A673 (cell line): ENCODE measurements at regions not wholly inside any gene's neighbourhood (a gene's known extent, or its start where the extent isn't known, plus 50 kb on each side); places are given as distances from the start of the nearest gene placed in this dataset.

Experiments
- BruUV-seq: library from RNA; stranded (reverse); fragments of 400-500 nt; replicated peaks from 2 replicates; lab custom pipeline; 2021; lab: Mats Ljungman, UMichigan
- CTCF ChIA-PET: fragments of 300-600 bp; sonication (Branson Sonifier 250); formaldehyde crosslinking; loops from one replicate; lab custom pipeline; 2022; ENCODE audit warnings: antibody characterized with exemption; lab: Charles Lee
- POLR2A ChIA-PET: fragments of 300-600 bp; sonication (Branson Sonifier 250); formaldehyde crosslinking; loops from one replicate; lab custom pipeline; 2022; ENCODE audit warnings: antibody characterized with exemption; ENCODE audit not compliant: low non-redundant PET; lab: Charles Lee
- DNase-seq: peaks from one replicate; pipeline ENCODE4 v3.0.0-alpha.2; 2015; ENCODE audit warnings: low spot score
- H3K27ac ChIP-seq: fragments of 200-600 bp; sonication (generic); 2 replicates; pipeline ENCODE4 v1.5.1; 2016; ENCODE audit warnings: mixed run types, low read depth, mild to moderate bottlenecking, mixed read lengths, antibody characterized with exemption, low read length; ENCODE audit not compliant: poor library complexity, severe bottlenecking
- H3K27me3 ChIP-seq: fragments of 200-600 bp; sonication (generic); replicated peaks from 2 replicates; pipeline ENCODE4 v1.6.1; 2017; ENCODE audit warnings: mixed run types, low read depth, mild to moderate bottlenecking, mixed read lengths, antibody characterized with exemption, low read length; ENCODE audit not compliant: insufficient read depth, poor library complexity
- H3K36me3 ChIP-seq: fragments of 200-600 bp; sonication (generic); 2 replicates; pipeline ENCODE4 v1.6.1; 2016; ENCODE audit warnings: mixed run types, mild to moderate bottlenecking, mixed read lengths, antibody characterized with exemption, low read length; ENCODE audit not compliant: insufficient read depth, poor library complexity, severe bottlenecking
- H3K4me1 ChIP-seq: fragments of 200-600 bp; sonication (generic); 2 replicates; pipeline ENCODE4 v1.6.1; 2017; ENCODE audit warnings: mixed run types, mild to moderate bottlenecking, mixed read lengths, antibody characterized with exemption, low read length; ENCODE audit not compliant: insufficient read depth, poor library complexity, severe bottlenecking
- H3K4me3 ChIP-seq: fragments of 200-600 bp; sonication (generic); 2 replicates; pipeline ENCODE4 v1.5.1; 2016; ENCODE audit warnings: low read depth, mixed run types, mild to moderate bottlenecking, mixed read lengths, low read length; ENCODE audit not compliant: poor library complexity, severe bottlenecking
- H3K9me3 ChIP-seq: fragments of 200-600 bp; sonication (generic); 2 replicates; pipeline ENCODE4 v1.6.1; 2016; ENCODE audit warnings: mixed run types, low read depth, mild to moderate bottlenecking, mixed read lengths, antibody characterized with exemption, low read length; ENCODE audit not compliant: poor library complexity, severe bottlenecking
- EZH2 ChIP-seq: fragments of 200-600 bp; sonication (generic); IDR thresholded peaks from 2 replicates; pipeline ENCODE4 v1.6.1; 2017; ENCODE audit warnings: borderline replicate concordance, low read depth, mild to moderate bottlenecking, mixed read lengths, antibody characterized with exemption, low read length; ENCODE audit not compliant: poor library complexity, severe bottlenecking
- intact Hi-C: fragments of 100-400 bp; cut with micrococcal nuclease; formaldehyde crosslinking; loops from one replicate; pipeline ENCODE4 v1.10.0; 2022; ENCODE audit not compliant: unreplicated experiment
- TF ChIP-seq, protein P1 (sequence below): fragments of 300-800, 200-600 bp; sonication (generic); conservative IDR thresholded peaks from 2 replicates; pipeline ENCODE4 v1.5.1; 2017; ENCODE audit warnings: low read depth, mild to moderate bottlenecking, antibody characterized with exemption, low read length, moderate library complexity, mixed read lengths

DNA sequence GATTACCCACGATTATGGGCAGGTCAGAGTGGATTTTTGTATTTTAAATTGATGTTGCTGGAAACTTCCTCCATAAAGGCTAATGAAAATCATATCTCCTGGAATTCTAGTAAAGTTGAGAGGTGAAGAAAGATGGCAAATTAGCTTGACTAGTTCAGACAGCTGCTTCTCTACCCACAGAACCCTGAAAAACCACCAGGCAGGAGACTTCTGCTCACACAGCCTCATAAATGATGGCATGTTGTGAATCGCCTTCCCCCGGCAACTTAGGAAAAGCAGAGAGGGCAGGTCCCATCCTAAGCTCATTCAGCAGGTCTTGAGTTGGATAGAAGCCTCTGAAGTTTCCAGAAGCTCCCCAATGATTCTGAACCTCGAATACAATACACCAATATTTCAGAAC is 87.6 kb upstream of the SLC7A1 start:
- DNase-seq: no peak
- POLR2A ChIA-PET: interaction anchor here (0.6 kb wide), 1 partner anchor 87 kb away, joined by 3 read pairs; no protein-coding TSS in a partner anchor
- peaks cover 4% of the 10 kb centered on the region for H3K27me3 ChIP-seq
- no peak overlapping the region for H3K4me3 ChIP-seq
- no peaks in the 10 kb centered on the region for H3K36me3 ChIP-seq
- intact Hi-C loops: no loop called here
- no peaks in the 10 kb centered on the region for H3K9me3 ChIP-seq
- TF ChIP-seq, protein P1, sequence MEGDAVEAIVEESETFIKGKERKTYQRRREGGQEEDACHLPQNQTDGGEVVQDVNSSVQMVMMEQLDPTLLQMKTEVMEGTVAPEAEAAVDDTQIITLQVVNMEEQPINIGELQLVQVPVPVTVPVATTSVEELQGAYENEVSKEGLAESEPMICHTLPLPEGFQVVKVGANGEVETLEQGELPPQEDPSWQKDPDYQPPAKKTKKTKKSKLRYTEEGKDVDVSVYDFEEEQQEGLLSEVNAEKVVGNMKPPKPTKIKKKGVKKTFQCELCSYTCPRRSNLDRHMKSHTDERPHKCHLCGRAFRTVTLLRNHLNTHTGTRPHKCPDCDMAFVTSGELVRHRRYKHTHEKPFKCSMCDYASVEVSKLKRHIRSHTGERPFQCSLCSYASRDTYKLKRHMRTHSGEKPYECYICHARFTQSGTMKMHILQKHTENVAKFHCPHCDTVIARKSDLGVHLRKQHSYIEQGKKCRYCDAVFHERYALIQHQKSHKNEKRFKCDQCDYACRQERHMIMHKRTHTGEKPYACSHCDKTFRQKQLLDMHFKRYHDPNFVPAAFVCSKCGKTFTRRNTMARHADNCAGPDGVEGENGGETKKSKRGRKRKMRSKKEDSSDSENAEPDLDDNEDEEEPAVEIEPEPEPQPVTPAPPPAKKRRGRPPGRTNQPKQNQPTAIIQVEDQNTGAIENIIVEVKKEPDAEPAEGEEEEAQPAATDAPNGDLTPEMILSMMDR: no peak
- no peak for TF ChIP-seq EZH2
- no TSS peak for BruUV-seq
- no peak overlapping the region for H3K27ac ChIP-seq
- CTCF ChIA-PET: no interaction called here
- no peaks in the 10 kb centered on the region for H3K4me1 ChIP-seq

DNA sequence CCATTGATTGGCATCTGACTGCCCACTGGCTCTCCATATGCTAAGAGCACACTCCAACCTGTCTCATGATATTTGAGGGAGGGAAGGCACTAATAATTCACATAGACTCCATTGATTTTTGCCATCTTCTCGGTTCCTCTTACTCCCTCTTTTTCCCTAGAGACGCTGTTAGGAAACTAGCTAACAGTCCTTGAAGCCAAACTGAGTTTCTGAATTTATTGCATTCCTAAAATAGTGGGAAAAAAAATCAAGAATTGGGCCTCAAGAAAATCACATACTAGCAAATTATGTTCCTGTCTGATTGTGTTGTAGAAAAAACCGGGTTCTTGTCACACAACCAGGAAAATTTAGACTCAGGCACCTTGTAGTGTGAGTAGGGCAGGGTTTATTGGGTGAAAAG is 86.4 kb upstream of the SLC7A1 start:
- POLR2A ChIA-PET: no interaction called here
- no peak for TF ChIP-seq EZH2
- TF ChIP-seq, protein P1: no peak
- no peak for DNase-seq
- Histone ChIP-seq H3K4me3 (no peak overlapping the region), H3K27ac (no peak overlapping the region), H3K36me3 (no peaks in the 10 kb centered on the region), H3K4me1 (no peaks in the 10 kb centered on the region), H3K9me3 (no peaks in the 10 kb centered on the region), H3K27me3 (peaks cover 4% of the 10 kb centered on the region)
- CTCF ChIA-PET: no interaction called here
- BruUV-seq: no TSS peak
- intact Hi-C loops: no loop called here

DNA sequence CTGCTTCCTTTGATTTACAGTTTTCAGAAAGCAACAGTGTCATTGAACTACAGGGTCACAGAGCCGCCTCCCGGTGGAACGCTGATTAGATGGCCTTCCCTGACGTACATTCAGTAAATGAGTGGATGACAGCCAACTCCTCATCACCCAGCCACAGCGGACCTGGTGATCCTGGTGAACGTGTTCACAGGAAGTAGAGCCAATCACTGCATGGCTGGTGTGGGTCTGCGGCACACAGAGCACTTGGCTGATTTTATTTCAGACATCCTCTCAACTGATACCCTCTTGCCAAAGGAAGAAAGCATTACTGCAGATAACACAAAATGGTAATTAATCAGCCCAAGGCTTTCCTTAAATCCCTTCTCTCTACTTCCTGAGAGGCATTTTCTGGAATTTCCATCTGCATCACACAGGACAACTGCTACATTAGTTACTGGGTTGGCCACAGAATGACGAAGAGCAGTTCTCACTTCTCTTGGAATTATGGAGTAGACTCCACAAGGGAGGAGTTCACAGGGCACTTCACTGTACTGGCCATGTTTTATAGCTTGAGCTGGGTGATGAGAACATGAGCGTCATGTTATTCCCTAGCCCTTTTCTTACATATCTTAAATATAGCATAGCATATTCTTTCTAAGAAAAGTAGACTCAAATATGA is 84.0 kb upstream of the SLC7A1 start:
- no peaks in the 10 kb centered on the region for H3K36me3 ChIP-seq
- POLR2A ChIA-PET: no interaction called here
- H3K4me3 ChIP-seq: no peak overlapping the region
- DNase-seq: no peak
- BruUV-seq: no TSS peak
- intact Hi-C loops: no loop called here
- H3K27ac ChIP-seq: no peak overlapping the region
- H3K9me3 ChIP-seq: no peaks in the 10 kb centered on the region
- H3K27me3 ChIP-seq: peaks cover 4% of the 10 kb centered on the region
- no peaks in the 10 kb centered on the region for H3K4me1 ChIP-seq
- TF ChIP-seq, protein P1: no peak
- TF ChIP-seq EZH2: no peak
- CTCF ChIA-PET: no interaction called here
